Testis (tissue), 2 donors: ENCODE measurements at regions not wholly inside any gene's neighbourhood (a gene's known extent, or its start where the extent isn't known, plus 50 kb on each side); places are given as distances from the start of the nearest gene placed in this dataset.

Experiments used
- DNase-seq: peaks from one replicate; pipeline ENCODE4 v3.0.0-alpha.2; 2019
- H3K27ac ChIP-seq, 2 donors: fragments of 200-600 bp; sonication (generic); one replicate each; pipeline ENCODE4 v1.5.1; 2019
- H3K27me3 ChIP-seq: fragments of 200-600 bp; sonication (generic); one replicate; pipeline ENCODE4 v1.5.1; 2019
- H3K36me3 ChIP-seq: fragments of 200-600 bp; sonication (generic); one replicate; pipeline ENCODE4 v1.5.1; 2017; ENCODE audit warnings: low read depth; ENCODE audit errors: missing control alignments
- H3K4me1 ChIP-seq: fragments of 200-600 bp; sonication (generic); one replicate; pipeline ENCODE4 v1.5.1; 2019
- H3K4me3 ChIP-seq, 2 donors: fragments of 200-600 bp; sonication (generic); one replicate each; pipeline ENCODE4 v1.5.1; 2017 to 2019
- H3K9me3 ChIP-seq: fragments of 200-600 bp; sonication (generic); one replicate; pipeline ENCODE4 v1.5.1; 2017
- CTCF ChIP-seq, 3 experiments: fragments of 450-650 bp in 2 of 3; fragments of 200-600 bp in 1 of 3; sonication (generic) in 1 of 3; IDR thresholded peaks; one replicate each; pipeline ENCODE4 v1.5.1; 2016 to 2019; ENCODE audit warnings: antibody characterized with exemption in 3 of 3, mild to moderate bottlenecking in 2 of 3, moderate library complexity in 1 of 3
- POLR2A ChIP-seq: fragments of 450-650 bp; IDR thresholded peaks from one replicate; pipeline ENCODE4 v1.6.1; 2017; ENCODE audit warnings: antibody characterized with exemption, mild to moderate bottlenecking, moderate library complexity
- WGBS, 2 donors: methylation state at CpG; one replicate each; pipeline ENCODE4 v1.1.5; 2018; 5-methylcytosine and 5-hydroxymethylcytosine counted together
- intact Hi-C: fragments of 100-400 bp; cut with DNase I; formaldehyde crosslinking; loops from one replicate; pipeline ENCODE4 v1.15.1; 2023; ENCODE audit warnings: low total_unique reads

DNA sequence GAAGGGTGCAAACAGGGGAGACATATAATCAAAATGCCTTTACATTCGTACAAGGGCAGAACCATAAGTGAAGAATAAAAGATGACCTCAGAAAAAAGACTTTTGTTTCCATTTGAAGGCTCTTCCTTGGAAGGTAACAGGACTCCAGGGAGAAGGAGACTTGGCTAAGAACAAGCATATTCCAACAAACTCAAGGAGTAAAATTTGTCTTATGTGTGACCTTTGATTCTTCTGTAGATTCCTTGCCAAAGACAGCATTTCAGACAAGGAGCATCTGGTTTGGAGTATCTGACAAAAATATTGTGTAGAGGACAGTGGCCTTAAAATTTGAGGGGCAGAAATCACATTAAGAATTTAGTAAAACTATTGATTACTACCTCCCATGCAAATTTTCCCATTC is 991.9 kb downstream of the FLRT2 start:
- TF ChIP-seq POLR2A (no peak), CTCF (IDR thresholded peaks at IDR 0.05) (no peak)
- 31 to 50% methylated on average over 1 of the region's 1 CpG for WGBS, 2 donors
- Histone ChIP-seq H3K27me3 (no peaks in the 10 kb centered on the region), H3K4me1 (no peaks in the 10 kb centered on the region), H3K9me3 (no peaks in the 10 kb centered on the region), H3K36me3 (no peaks in the 10 kb centered on the region), H3K27ac (no peak overlapping the region), H3K4me3 (no peak overlapping the region)
- DNase-seq: no peak
- intact Hi-C loops: no loop called here

DNA sequence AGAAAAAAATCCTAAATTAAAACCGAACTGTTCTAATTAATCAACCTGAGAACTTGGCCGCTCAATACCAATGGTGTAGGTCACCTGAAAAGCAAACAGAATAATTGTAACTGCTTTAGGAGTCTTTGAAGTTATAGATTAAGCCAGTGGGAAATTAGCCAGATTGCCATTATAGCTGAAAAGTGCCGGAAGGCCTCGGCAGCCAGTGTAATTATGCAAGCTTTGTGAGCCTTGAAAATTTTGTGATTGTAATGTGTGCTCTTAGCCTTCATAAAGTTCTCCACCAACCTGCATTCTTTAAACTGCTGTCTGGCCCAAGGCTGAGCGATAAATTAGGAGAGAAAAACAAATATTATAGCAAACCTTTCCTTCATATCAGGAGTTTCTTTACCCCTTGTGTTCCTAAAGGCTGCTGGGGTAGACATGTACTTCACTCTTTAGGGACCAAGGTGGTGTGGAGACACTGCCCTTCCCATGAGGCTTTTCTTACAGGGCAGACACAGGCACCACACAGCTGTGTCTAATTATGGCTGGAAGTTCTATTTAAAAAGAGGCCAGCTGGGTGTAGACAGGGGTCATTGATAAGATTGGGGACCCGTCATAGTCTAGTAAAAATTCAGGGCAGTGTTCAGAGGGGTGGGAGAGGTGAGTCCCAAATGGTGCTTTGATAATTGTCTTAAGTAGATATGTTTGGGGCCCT is 991.2 kb downstream of the FLRT2 start:
- TF ChIP-seq CTCF (IDR thresholded peaks at IDR 0.05) (no peak), POLR2A (no peak)
- Histone ChIP-seq H3K4me1 (no peaks in the 10 kb centered on the region), H3K4me3 (no peak overlapping the region), H3K9me3 (no peaks in the 10 kb centered on the region), H3K36me3 (no peaks in the 10 kb centered on the region), H3K27me3 (no peaks in the 10 kb centered on the region), H3K27ac (no peak overlapping the region)
- intact Hi-C loops: no loop called here
- no peak for DNase-seq
- WGBS, 2 donors: 54 to 65% methylated on average over 6 of the region's 6 CpGs

- Histone ChIP-seq H3K4me3 (no peak overlapping the region), H3K36me3 (no peaks in the 10 kb centered on the region), H3K27ac (no peak overlapping the region), H3K27me3 (no peaks in the 10 kb centered on the region), H3K4me1 (no peaks in the 10 kb centered on the region), H3K9me3 (no peaks in the 10 kb centered on the region)
- intact Hi-C loops: no loop called here
- 46 to 56% methylated on average over 2 of the region's 2 CpGs for WGBS, 2 donors
- no peak for TF ChIP-seq CTCF (IDR thresholded peaks at IDR 0.05)
- no peak for DNase-seq
Measured at GRCh38 chr14:86518298-86518697, 988.4 kb downstream of the FLRT2 start.

DNA sequence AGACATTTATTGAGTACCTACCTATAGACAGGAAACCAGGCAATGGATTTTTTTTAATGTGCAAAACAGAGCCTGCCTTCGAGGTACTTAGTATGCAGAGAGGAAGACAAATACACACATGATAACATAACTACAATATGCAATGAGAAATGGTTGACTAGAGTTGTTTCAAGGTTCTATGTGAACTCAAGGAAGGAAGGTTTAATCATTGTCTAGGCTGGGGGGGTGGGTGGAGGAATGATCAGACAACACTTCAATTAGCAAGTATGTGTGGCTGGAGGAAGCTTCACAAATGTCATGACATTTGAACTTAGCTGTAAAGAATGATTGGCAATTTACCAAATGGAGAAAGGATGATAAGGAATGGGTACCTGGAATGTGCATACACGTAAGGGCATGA is 985.3 kb downstream of the FLRT2 start:
- TF ChIP-seq POLR2A (no peak), CTCF (IDR thresholded peaks at IDR 0.05) (no peak)
- WGBS, 2 donors: 84 to 91% methylated on average over 2 of the region's 2 CpGs
- intact Hi-C loops: no loop called here
- Histone ChIP-seq H3K9me3 (no peaks in the 10 kb centered on the region), H3K4me3 (no peak overlapping the region), H3K27ac (no peak overlapping the region), H3K27me3 (no peaks in the 10 kb centered on the region), H3K4me1 (no peaks in the 10 kb centered on the region), H3K36me3 (no peaks in the 10 kb centered on the region)
- no peak for DNase-seq

DNA sequence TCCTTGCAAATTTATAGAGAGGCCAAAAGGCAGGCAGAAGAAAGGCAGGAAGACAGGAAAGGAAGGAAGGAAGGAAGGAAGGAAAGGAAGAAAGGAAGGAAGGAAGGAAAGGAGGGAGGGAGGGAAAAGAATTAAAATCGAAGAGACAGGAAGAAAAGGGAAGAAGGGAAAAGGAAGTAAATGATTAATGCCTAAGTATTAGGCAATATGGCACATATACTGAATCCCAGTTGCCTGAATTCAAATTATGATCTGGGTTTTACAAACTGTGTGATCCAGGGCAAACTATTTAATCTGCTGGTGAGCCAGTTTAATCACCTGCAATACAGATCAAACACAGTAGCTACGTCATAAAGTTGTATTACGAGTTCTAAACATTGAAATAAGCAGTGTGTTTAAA is 983.6 kb downstream of the FLRT2 start:
- Histone ChIP-seq H3K9me3 (no peaks in the 10 kb centered on the region), H3K36me3 (no peaks in the 10 kb centered on the region), H3K27ac (no peak overlapping the region), H3K4me3 (no peak overlapping the region), H3K4me1 (no peaks in the 10 kb centered on the region), H3K27me3 (no peaks in the 10 kb centered on the region)
- WGBS, 2 donors: 88 to 93% methylated on average over 3 of the region's 3 CpGs
- TF ChIP-seq POLR2A (no peak), CTCF (IDR thresholded peaks at IDR 0.05) (no peak)
- DNase-seq: no peak
- intact Hi-C loops: no loop called here
